Kidney tubule cell (primary cell): ENCODE measurements at regions not wholly inside any gene's neighbourhood (a gene's known extent, or its start where the extent isn't known, plus 50 kb on each side); places are given as distances from the start of the nearest gene placed in this dataset.

Experiments used
- DNase-seq: peaks from one replicate; pipeline ENCODE4 v3.0.0-alpha.2; 2018; ENCODE audit warnings: low spot score

DNA sequence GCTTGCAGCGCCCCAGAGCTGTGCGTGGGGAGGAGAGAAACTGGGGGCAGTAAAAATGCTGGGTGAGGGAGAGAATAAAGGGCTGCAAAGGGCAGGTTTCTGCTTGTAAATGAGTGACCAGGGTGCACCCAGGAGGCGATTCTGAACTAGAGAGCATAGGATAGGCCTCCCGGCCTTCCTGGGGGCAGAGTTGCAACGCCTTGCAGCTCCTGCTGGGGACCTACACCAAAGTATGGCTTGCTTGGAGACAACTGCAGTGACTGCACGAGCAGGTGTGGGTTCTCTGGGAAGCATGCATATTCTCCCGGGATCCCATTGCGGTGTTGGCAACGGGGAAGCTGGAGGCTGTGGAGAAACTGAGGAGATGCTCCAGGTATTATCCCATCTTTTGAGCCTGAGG, 111.6 kb upstream of the SPACA1 start:
- DNase-seq, result no peak

DNA sequence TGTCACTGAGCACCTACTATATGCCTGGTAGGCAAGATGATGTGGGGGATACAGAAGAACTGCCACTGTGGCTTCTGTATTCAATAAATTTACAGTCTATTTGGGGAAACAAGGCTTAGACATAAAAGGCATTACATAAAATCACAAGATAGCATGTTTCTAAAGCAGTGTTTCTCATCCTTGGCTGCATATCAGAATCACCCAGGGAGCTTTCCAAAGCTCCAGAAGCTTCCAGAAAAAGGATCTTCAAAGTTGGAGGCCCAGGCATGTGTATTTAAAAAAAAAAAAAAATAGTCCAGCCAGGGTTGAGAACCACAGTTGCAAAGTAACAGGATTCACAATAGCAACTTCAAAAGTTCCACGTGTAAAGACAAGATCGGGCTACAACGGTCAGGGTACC, 112.4 kb upstream of the SPACA1 start:
- DNase-seq, result no peak

DNA sequence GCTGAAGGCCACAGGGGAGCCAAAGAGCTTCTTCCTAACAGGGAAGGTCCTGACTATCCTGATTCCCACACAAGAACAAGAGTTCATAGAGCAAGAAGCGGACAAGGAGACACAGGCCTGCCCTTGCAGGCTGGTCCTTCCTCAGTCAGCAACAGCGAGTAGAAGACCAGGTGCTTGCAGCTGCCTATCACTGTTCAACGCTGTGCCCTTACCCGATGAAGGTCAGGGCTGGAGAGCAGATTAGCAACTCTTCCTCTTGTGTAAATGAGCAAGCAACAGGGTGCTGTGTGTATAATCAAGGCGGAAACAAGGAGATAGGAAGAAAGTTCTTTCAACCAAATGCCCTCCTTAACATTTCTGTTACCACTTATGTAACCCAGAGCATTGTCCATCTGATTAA, 115.3 kb upstream of the SPACA1 start:
- no peak for DNase-seq

DNA sequence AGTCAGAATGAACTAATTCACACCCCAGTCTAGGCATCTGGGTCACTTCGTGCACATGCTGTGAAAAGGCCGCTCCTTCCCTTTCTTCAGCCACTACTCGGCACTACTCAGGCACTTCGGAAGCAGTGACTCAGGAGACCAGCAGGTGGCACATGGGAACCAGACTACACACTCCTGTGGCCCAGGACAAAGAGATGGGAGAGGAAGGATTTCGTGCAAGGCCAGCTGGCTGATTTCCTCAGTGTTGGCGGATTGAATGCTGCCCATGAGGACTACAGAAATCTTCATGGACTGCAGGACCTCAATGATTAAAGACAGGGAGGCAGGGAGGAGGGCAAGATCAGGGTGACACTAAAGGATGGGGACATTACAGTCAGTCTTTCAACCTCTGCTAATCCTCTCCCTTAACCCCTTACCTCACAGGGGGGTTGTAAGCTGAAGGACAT, 117.8 kb upstream of the SPACA1 start:
- peak; percentile 86 for DNase-seq

- DNase-seq, result no peak
These were observed 121.0 kb upstream of the SPACA1 start for GRCh38 chr6:87926687-87927086.

- no peak for DNase-seq
These were observed 121.6 kb upstream of the SPACA1 start for GRCh38 chr6:87926072-87926471.

- DNase-seq, result peak; percentile 81
These were observed 122.1 kb upstream of the SPACA1 start for GRCh38 chr6:87925373-87926060.

DNA sequence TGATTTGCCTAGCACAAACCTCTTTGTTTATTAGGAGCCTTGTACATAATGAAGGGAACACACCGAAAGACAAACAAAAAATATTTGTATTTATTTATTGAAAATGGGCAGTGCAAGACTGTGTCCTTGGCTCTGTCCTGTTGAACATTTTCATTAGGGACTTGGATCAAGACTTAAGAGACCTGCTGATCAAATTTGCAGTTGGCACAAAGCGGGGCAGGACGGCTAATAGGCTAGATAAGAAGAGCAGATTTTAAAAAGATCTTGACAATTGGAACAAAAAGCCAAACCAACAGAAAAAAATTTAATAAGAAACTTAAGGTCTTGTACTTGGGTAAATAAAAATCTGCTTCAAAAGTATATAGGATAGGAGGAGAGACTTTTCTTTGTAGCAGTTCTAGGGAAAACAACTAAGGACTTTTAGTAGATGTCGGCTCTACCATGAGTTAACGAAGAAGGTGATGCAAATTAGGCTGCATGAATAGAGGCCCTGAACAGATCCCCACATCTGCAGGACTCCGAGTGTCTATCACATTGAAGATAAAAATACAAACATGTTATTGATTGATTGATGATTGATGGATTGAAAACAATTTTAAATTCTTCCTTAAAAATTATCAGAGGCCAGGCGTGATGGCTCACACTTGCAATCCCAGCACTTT, 124.1 kb upstream of the SPACA1 start:
- DNase-seq, result no peak

- peak; percentile 58 for DNase-seq
These were observed 124.7 kb upstream of the SPACA1 start for GRCh38 chr6:87922947-87923330.

GRCh38 chr6:87922196-87922946, 125.3 kb upstream of the SPACA1 start:
- no peak for DNase-seq

GRCh38 chr6:87921034-87921433, 126.6 kb upstream of the SPACA1 start:
- no peak for DNase-seq

DNA sequence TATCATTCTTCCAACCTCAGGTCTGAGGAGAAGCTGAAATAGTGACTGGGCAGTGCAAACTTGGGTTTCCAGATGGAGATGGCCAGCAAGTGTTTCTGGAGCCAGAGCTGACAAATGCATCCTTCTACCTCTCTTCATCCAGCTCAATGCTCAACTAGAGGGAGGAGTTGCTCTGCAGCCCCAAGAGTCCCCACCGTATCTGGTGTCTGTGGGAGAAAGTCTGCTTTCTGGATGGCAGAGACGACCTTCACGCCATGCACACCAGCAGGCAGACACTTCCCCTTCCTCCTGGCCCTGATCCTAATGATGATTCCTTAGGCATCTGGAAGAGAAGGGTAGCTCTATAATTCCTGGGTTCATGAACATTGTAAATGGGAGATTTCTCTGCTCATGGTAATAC, 127.4 kb upstream of the SPACA1 start:
- DNase-seq, result no peak

- DNase-seq, result no peak
These were observed 128.2 kb upstream of the SPACA1 start for GRCh38 chr6:87919416-87919815.

DNA sequence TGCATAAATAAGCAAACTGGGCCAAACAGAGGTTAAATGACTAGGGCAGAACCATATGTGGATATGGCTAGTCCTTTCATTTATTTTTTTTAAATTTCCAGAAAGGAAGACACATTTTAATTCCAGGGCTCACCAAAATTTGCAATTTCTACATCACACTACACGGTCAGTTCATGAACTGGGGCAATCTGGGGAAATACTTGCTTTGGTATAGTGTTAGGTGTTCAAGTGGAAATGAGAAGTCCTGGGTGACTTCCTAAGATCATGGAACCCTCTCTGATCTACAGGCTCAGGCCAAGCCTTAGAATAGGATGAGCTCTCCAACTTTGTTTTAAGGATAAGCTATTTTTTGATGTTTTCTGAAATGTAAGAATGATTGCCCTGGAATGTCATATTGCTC, 128.6 kb upstream of the SPACA1 start:
- DNase-seq, result no peak

GRCh38 chr6:87918461-87918941, 129.1 kb upstream of the SPACA1 start:
- peak; percentile 72 for DNase-seq

- no peak for DNase-seq
These were observed 129.8 kb upstream of the SPACA1 start for GRCh38 chr6:87917886-87918285.

DNA sequence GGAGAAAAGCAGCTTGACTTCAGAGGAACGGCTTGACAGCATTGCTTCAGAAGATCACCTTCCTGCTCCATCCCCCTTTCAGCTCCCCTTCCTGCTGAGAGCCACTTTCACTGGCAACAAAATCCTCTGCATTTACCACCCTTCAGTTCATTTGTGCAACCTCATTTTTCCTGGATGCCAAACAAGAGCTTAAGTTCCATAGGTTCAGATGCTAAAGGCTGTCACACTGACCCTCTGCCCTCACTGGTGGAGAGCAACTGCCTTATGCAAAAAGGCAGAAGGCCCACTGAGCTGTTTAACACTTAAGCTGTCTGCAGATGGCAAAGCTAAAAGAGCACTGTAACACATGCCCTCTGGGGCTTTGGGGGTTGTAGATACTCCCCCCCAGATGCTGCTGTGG, 131.2 kb upstream of the SPACA1 start:
- DNase-seq, result no peak

GRCh38 chr6:87914637-87915395, 132.8 kb upstream of the SPACA1 start:
- DNase-seq, result peak; percentile 34

DNA sequence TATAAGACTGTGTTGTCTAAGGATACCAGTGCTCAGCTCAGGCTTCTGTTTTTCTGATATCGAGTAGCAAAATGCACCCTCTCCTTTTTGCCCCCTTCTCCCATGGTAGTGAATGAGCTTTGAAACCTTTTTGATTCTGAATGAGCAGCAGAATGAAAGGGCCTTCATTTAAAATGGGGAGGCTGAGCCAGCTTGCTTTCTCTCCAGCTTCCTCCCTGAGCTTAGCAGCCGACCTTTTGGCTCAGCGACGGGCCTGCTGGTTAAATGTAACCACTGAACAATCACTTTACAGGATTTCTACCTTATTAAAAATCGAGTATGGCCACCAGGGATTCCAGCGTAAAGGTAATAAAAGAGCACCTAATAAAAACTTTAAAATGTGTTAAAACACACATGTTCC, 133.7 kb upstream of the SPACA1 start:
- DNase-seq, result no peak

DNA sequence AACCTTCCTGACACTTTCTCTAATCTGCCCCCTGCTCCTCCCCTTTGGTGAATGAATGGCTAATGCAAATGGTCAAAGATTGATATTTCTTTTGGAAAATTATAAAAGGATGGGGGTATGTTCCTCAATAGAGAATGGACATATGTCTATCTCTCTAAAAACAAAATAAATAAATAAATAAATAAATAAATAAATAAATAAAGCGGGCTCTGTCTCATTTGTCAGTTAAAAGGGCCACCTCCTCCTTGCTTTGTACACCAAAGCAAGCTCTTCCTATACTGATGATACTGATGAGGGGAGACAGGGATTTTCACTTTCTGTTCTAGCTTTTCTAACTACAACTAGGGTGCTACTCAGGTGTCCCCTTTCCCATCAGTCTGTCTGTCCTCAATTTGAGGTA, 135.5 kb upstream of the SPACA1 start:
- DNase-seq, result no peak

DNA sequence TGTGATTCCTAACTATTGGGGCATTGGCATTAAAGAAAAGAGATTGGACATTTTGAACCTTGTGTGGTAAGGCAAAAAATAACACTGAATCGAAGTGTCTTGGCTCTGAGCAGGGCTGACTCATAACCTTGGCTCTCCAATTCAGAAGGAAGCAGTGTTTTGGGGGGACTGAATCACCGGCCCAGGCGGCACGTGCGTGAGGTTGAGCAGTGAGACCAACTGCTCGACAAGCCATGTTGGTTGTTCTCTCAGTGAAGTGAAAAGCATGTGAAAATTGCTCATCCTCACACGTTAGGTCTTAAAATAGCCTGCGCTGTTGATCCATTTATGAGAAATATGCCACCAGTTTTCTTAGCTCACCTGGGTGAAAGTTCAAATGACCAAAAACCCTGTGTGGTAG, 137.8 kb upstream of the SPACA1 start:
- DNase-seq, result peak; percentile 98
